ENCODE measurements at regions not wholly inside any gene's neighbourhood (a gene's known extent, or its start where the extent isn't known, plus 50 kb on each side); places are given as distances from the start of the nearest gene placed in this dataset.

DNA sequence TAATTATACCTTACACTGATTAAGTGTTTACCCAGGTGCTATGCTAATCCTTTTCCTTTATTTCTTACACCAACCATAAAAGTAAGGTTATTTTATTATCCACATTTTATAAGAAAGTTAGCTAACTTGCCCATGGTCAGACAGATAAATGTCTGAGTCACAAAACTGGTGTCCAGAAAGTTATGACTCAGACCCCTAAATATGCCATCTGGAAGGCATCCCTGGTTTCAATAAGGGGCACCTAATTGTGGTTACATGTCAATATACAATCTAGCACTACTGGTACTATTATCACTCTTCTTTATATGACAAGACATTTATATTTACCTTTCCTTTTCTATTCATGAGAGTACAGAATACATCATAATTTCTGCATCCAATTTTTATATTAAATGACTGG is 496.5 kb upstream of the ADGRL2 start:
- TF ChIP-seq, protein P1, sequence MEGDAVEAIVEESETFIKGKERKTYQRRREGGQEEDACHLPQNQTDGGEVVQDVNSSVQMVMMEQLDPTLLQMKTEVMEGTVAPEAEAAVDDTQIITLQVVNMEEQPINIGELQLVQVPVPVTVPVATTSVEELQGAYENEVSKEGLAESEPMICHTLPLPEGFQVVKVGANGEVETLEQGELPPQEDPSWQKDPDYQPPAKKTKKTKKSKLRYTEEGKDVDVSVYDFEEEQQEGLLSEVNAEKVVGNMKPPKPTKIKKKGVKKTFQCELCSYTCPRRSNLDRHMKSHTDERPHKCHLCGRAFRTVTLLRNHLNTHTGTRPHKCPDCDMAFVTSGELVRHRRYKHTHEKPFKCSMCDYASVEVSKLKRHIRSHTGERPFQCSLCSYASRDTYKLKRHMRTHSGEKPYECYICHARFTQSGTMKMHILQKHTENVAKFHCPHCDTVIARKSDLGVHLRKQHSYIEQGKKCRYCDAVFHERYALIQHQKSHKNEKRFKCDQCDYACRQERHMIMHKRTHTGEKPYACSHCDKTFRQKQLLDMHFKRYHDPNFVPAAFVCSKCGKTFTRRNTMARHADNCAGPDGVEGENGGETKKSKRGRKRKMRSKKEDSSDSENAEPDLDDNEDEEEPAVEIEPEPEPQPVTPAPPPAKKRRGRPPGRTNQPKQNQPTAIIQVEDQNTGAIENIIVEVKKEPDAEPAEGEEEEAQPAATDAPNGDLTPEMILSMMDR (IDR thresholded peaks at IDR 0.05; ENCODE audit: low read length): no peak
- no peak for TF ChIP-seq EZH2 (IDR thresholded peaks at IDR 0.05; ENCODE audit: borderline replicate concordance, low read length)
